ENCODE measurements at regions not wholly inside any gene's neighbourhood (a gene's known extent, or its start where the extent isn't known, plus 50 kb on each side); places are given as distances from the start of the nearest gene placed in this dataset.
"Not testable (repeated sequence)": the region's sequence is repeated elsewhere in the genome, so short reads cannot be mapped to it uniquely, and the experiment has no call there.

DNA sequence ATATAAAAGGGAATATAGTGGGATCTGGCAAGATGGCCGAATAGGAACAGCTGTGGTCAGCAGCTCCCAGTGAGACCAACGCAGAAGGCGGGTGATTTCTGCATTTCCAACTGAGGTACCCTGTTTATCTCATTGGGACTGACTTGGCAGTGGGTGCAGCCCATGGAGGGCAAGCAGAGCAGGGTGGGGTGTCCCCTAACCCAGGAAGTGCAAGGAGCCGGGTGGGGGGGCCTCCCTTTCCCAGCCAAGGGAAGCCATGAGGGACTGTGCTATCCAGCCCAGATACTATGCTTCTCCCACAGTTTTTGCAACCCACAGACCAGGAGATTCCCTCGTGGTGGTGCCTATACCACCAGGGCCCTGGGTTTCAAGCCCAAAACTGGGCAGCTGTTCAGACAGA, 342.4 kb downstream of the RPS29 start:
- TF ChIP-seq, protein P1, sequence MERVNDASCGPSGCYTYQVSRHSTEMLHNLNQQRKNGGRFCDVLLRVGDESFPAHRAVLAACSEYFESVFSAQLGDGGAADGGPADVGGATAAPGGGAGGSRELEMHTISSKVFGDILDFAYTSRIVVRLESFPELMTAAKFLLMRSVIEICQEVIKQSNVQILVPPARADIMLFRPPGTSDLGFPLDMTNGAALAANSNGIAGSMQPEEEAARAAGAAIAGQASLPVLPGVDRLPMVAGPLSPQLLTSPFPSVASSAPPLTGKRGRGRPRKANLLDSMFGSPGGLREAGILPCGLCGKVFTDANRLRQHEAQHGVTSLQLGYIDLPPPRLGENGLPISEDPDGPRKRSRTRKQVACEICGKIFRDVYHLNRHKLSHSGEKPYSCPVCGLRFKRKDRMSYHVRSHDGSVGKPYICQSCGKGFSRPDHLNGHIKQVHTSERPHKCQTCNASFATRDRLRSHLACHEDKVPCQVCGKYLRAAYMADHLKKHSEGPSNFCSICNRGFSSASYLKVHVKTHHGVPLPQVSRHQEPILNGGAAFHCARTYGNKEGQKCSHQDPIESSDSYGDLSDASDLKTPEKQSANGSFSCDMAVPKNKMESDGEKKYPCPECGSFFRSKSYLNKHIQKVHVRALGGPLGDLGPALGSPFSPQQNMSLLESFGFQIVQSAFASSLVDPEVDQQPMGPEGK (CRISPR knock-in tag; IDR thresholded peaks at IDR 0.05; ENCODE audit: borderline replicate concordance), result not testable (repeated sequence)
- TF ChIP-seq GLIS3, ZC3H10, ZFP3 (CRISPR knock-in tag; IDR thresholded peaks at IDR 0.05): not testable (repeated sequence)
- TF ChIP-seq, protein P2, sequence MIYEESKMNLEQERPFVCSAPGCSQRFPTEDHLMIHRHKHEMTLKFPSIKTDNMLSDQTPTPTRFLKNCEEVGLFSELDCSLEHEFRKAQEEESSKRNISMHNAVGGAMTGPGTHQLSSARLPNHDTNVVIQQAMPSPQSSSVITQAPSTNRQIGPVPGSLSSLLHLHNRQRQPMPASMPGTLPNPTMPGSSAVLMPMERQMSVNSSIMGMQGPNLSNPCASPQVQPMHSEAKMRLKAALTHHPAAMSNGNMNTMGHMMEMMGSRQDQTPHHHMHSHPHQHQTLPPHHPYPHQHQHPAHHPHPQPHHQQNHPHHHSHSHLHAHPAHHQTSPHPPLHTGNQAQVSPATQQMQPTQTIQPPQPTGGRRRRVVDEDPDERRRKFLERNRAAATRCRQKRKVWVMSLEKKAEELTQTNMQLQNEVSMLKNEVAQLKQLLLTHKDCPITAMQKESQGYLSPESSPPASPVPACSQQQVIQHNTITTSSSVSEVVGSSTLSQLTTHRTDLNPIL (CRISPR knock-in tag; IDR thresholded peaks at IDR 0.05; ENCODE audit: low read depth), result not testable (repeated sequence)
- TF ChIP-seq, protein P3, sequence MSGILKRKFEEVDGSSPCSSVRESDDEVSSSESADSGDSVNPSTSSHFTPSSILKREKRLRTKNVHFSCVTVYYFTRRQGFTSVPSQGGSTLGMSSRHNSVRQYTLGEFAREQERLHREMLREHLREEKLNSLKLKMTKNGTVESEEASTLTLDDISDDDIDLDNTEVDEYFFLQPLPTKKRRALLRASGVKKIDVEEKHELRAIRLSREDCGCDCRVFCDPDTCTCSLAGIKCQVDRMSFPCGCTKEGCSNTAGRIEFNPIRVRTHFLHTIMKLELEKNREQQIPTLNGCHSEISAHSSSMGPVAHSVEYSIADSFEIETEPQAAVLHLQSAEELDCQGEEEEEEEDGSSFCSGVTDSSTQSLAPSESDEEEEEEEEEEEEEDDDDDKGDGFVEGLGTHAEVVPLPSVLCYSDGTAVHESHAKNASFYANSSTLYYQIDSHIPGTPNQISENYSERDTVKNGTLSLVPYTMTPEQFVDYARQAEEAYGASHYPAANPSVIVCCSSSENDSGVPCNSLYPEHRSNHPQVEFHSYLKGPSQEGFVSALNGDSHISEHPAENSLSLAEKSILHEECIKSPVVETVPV (CRISPR knock-in tag; IDR thresholded peaks at IDR 0.05), result not testable (repeated sequence)

All from SK-N-SH treated with all-trans-retinoic acid at 6 μM for 48 hours (cell line).